Testis (tissue), 2 donors: ENCODE measurements at regions not wholly inside any gene's neighbourhood (a gene's known extent, or its start where the extent isn't known, plus 50 kb on each side); places are given as distances from the start of the nearest gene placed in this dataset.

Source experiments
- POLR2A ChIP-seq: fragments of 450-650 bp; IDR thresholded peaks from one replicate; pipeline ENCODE4 v1.6.1; 2017; ENCODE audit warnings: antibody characterized with exemption, mild to moderate bottlenecking, moderate library complexity
- TF ChIP-seq, protein P1 (sequence below), 3 experiments: fragments of 450-650 bp in 2 of 3; fragments of 200-600 bp in 1 of 3; sonication (generic) in 1 of 3; IDR thresholded peaks; one replicate each; pipeline ENCODE4 v1.5.1; 2016 to 2019; ENCODE audit warnings: antibody characterized with exemption in 3 of 3, mild to moderate bottlenecking in 2 of 3, moderate library complexity in 1 of 3

DNA sequence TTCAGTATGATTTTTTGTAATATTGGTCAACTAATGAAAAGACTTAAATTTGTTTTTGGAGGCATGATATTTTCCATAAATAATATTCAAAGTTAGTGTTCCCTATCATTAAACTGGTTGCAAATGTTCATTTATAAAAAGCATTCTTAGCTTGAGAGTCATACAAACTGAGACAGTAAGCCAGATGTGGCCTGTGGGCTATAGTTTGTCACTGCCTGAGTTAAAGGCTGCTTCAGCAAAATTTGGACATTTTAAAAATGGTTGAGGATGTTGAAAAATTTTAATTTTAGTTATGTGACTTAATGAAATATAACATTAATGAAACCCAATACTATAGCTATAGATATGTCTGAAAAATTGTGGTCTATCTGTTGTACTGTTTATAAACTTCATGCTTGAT, 180.2 kb upstream of the CACNA2D1 start:
- TF ChIP-seq, protein P1, sequence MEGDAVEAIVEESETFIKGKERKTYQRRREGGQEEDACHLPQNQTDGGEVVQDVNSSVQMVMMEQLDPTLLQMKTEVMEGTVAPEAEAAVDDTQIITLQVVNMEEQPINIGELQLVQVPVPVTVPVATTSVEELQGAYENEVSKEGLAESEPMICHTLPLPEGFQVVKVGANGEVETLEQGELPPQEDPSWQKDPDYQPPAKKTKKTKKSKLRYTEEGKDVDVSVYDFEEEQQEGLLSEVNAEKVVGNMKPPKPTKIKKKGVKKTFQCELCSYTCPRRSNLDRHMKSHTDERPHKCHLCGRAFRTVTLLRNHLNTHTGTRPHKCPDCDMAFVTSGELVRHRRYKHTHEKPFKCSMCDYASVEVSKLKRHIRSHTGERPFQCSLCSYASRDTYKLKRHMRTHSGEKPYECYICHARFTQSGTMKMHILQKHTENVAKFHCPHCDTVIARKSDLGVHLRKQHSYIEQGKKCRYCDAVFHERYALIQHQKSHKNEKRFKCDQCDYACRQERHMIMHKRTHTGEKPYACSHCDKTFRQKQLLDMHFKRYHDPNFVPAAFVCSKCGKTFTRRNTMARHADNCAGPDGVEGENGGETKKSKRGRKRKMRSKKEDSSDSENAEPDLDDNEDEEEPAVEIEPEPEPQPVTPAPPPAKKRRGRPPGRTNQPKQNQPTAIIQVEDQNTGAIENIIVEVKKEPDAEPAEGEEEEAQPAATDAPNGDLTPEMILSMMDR (IDR thresholded peaks at IDR 0.05): no peak
- TF ChIP-seq POLR2A: no peak
